HepG2 (cell line): ENCODE measurements at regions not wholly inside any gene's neighbourhood (a gene's known extent, or its start where the extent isn't known, plus 50 kb on each side); places are given as distances from the start of the nearest gene placed in this dataset.

ENCODE experiments used
- ATAC-seq: fragments of 200-7000 bp; cut with Tn5 transposase; 3 replicates; pipeline ENCODE4 v1.9.1; 2020; ENCODE audit warnings: mild to moderate bottlenecking, moderate library complexity
- BruUV-seq: library from RNA; stranded (reverse); fragments of 400-500 nt; replicated peaks from 2 replicates; lab custom pipeline; 2021; lab: Mats Ljungman, UMichigan
- CTCF ChIA-PET: fragments of 300-600 bp; formaldehyde crosslinking; extraction: SDS; loops from one replicate; lab custom pipeline; 2021; ENCODE audit warnings: low total read pairs, inconsistent platforms, low intra/inter-chr PET ratio; lab: Yijun Ruan, JAX
- POLR2A ChIA-PET: fragments of 350-600 bp; sonication (Branson Sonifier 250); formaldehyde crosslinking; loops from one replicate; lab custom pipeline; 2020; ENCODE audit warnings: antibody characterized with exemption, inconsistent platforms; lab: Yijun Ruan, JAX
- DNase-seq: peaks from one replicate; pipeline ENCODE4 v3.0.0-alpha.2; 2015; ENCODE audit warnings: low spot score
- FAIRE-seq: peaks from 3 replicates; lab custom pipeline; 2011; peaks lifted over from hg19 to GRCh38; lab: Jason Lieb, UNC
- H2AFZ ChIP-seq: one replicate; pipeline ENCODE4 v1.6.1; 2011; ENCODE audit warnings: low read length, inconsistent platforms
- H3K27ac ChIP-seq: fragments of 300-600 bp; 3 replicates; pipeline ENCODE4 v1.8.0; 2011; ENCODE audit warnings: mixed run types, mild to moderate bottlenecking, mixed read lengths, low read length, inconsistent platforms; ENCODE audit not compliant: insufficient read depth; ENCODE audit errors: extremely low read length
- H3K27me3 ChIP-seq, 2 experiments: fragments of 200-600 bp in 1 of 2; 2 replicates in 1 of 2; 3 replicates in 1 of 2; pipeline versions ENCODE4 v1.6.0 to v1.8.0; 2011; ENCODE audit warnings: low read length in 2 of 2, mild to moderate bottlenecking in 2 of 2, moderate library complexity in 2 of 2, inconsistent platforms in 1 of 2; ENCODE audit not compliant: insufficient read depth in 2 of 2, control insufficient read depth in 1 of 2
- H3K36me3 ChIP-seq, 2 experiments: fragments of 200-600 bp in 1 of 2; replicated peaks in 1 of 2; 2 replicates in 1 of 2; 3 replicates in 1 of 2; pipeline versions ENCODE4 v1.5.1 to v1.8.0; 2011; ENCODE audit warnings: low read length in 2 of 2, inconsistent platforms in 1 of 2; ENCODE audit not compliant: insufficient read depth in 2 of 2, control insufficient read depth in 1 of 2
- H3K4me1 ChIP-seq: 2 replicates; pipeline ENCODE4 v1.5.1; 2012; ENCODE audit warnings: low read length, inconsistent platforms; ENCODE audit not compliant: insufficient read depth
- H3K4me2 ChIP-seq: 2 replicates; pipeline ENCODE4 v1.6.0; 2011; ENCODE audit warnings: low read depth, low read length, inconsistent platforms
- H3K4me3 ChIP-seq, 3 experiments: fragments of 200-600 bp in 1 of 3; sonication (generic), shearing (Covaris generic) in 1 of 3; replicated peaks in 1 of 3; 2 replicates each; pipeline ENCODE4 v1.5.1; 2011 to 2016; ENCODE audit warnings: low read length in 3 of 3, inconsistent platforms in 2 of 3, low read depth in 2 of 3, mild to moderate bottlenecking in 2 of 3, control low read depth in 1 of 3, mixed read lengths in 1 of 3; ENCODE audit not compliant: insufficient read depth in 1 of 3
- H3K79me2 ChIP-seq: one replicate; pipeline ENCODE4 v1.6.1; 2011; ENCODE audit warnings: low read length, inconsistent platforms; ENCODE audit not compliant: insufficient read depth
- H3K9ac ChIP-seq: 2 replicates; pipeline ENCODE4 v1.6.0; 2011; ENCODE audit warnings: mild to moderate bottlenecking, low read depth, low read length, inconsistent platforms; ENCODE audit not compliant: insufficient read depth
- H3K9me3 ChIP-seq: 2 replicates; pipeline ENCODE4 v1.5.1; 2012; ENCODE audit warnings: mild to moderate bottlenecking, low read length
- H4K20me1 ChIP-seq: 2 replicates; pipeline ENCODE4 v1.6.0; 2011; ENCODE audit warnings: inconsistent platforms, mild to moderate bottlenecking, low read length, moderate library complexity; ENCODE audit not compliant: insufficient read depth
- ARNT ChIP-seq: fragments of 450-650 bp; IDR thresholded peaks from 2 replicates; pipeline ENCODE4 v1.6.1; 2017
- GPBP1L1 ChIP-seq: sonication (generic); formaldehyde crosslinking; IDR thresholded peaks from 2 replicates; pipeline ENCODE4 v1.5.0; 2020; ENCODE audit warnings: mild to moderate bottlenecking, missing genetic modification reagents
- NONO ChIP-seq, 2 experiments: fragments of 450-650 bp in 1 of 2; sonication (generic) in 1 of 2; formaldehyde crosslinking in 1 of 2; IDR thresholded peaks in 1 of 2; conservative IDR thresholded peaks in 1 of 2; 2 replicates each; pipeline versions ENCODE4 v1.6.1 to v1.8.0; 2017 to 2022; ENCODE audit warnings: mild to moderate bottlenecking in 1 of 2, missing genetic modification reagents in 1 of 2, moderate library complexity in 1 of 2
- SMARCE1 ChIP-seq: fragments of 450-650 bp; IDR thresholded peaks from 2 replicates; pipeline ENCODE4 v1.6.1; 2017; ENCODE audit warnings: borderline replicate concordance
- SYNCRIP ChIP-seq: fragments of 200-400 bp; formaldehyde crosslinking; IDR thresholded peaks from 2 replicates; pipeline ENCODE4 v1.6.1; 2018; ENCODE audit warnings: mild to moderate bottlenecking, low read depth, low read length; ENCODE audit not compliant: insufficient read depth
- ZBTB21 ChIP-seq: sonication (generic); formaldehyde crosslinking; IDR thresholded peaks from 2 replicates; pipeline ENCODE4 v1.4.0; 2020; ENCODE audit warnings: missing genetic modification reagents
- ZNF160 ChIP-seq: sonication (generic); formaldehyde crosslinking; IDR thresholded peaks from 2 replicates; pipeline ENCODE4 v1.8.0; 2022; ENCODE audit warnings: mild to moderate bottlenecking, inconsistent platforms, missing genetic modification reagents
- ZNF260 ChIP-seq: sonication (generic); formaldehyde crosslinking; IDR thresholded peaks from 2 replicates; pipeline ENCODE4 v1.4.0; 2020; ENCODE audit warnings: missing genetic modification reagents, low read depth, mild to moderate bottlenecking, borderline replicate concordance
- ZNF329 ChIP-seq: sonication (generic); formaldehyde crosslinking; IDR thresholded peaks from 2 replicates; pipeline ENCODE4 v1.9.0; 2021; ENCODE audit warnings: low read depth, mild to moderate bottlenecking, missing genetic modification reagents
- WGBS: methylation state at CpG from one replicate; pipeline ENCODE4 v1.1.6; 2017; ENCODE audit warnings: low lambda C conversion rate; 5-methylcytosine and 5-hydroxymethylcytosine counted together
- in situ Hi-C: cut with HindIII; loops from 2 replicates; pipeline ENCODE4 v1.10.0; 2017; ENCODE audit warnings: low pct_unique_long_range_greater_than_20kb; ENCODE audit not compliant: extremely low pct_ligation_motif_present
- intact Hi-C: fragments of 100-400 bp; cut with micrococcal nuclease; formaldehyde crosslinking; loops from one replicate; pipeline ENCODE4 v1.10.0; 2022; ENCODE audit not compliant: unreplicated experiment
- TF ChIP-seq, protein P1 (sequence below): sonication (generic); formaldehyde crosslinking; IDR thresholded peaks from 2 replicates; pipeline ENCODE4 v1.9.0; 2021; ENCODE audit warnings: missing genetic modification reagents, borderline replicate concordance
- TF ChIP-seq, protein P2 (sequence below): IDR thresholded peaks from 2 replicates; pipeline ENCODE4 v1.6.1; 2016; ENCODE audit warnings: low read depth, missing genetic modification reagents, missing compliant biosample characterization

DNA sequence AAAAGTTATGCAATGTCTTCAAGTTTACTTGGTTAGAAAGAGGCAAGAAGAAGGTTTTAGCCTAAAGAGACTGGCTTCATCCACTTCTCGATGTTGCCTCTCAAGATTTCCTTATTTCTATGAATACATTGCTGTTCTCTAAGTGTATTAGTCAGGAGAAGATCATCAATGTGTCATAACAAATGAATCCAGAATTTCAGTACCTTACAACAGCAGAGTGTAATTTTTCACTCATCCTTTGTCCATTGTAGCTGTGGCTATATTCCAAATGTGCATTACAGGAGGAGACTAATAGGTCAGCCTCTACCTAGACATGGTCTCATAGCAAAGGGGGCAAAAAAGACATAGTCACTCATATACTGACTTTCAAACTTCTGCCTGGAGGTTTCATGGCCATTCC lies 579.1 kb downstream of the PRKD1 start:
- WGBS, result 0% methylated on average over 1 of the region's 1 CpG
- peaks cover 64% of the 10 kb centered on the region for H3K9me3 ChIP-seq
- no peak for ATAC-seq
- no peak for DNase-seq
- no peak overlapping the region for H3K4me2 ChIP-seq
- H3K36me3 ChIP-seq, result no peaks in the 10 kb centered on the region
- no peaks in the 10 kb centered on the region for H3K4me1 ChIP-seq
- intact Hi-C loops, result no loop called here
- H3K27ac ChIP-seq, result no peak overlapping the region
- no peak overlapping the region for H3K4me3 ChIP-seq
- in situ Hi-C loops, result no loop called here
- CTCF ChIA-PET, result no interaction called here
- no TSS peak for BruUV-seq
- FAIRE-seq, result no peak
- H3K9ac ChIP-seq, result no peak overlapping the region
- H3K79me2 ChIP-seq, result no peaks in the 10 kb centered on the region
- H4K20me1 ChIP-seq, result no peaks in the 10 kb centered on the region
- POLR2A ChIA-PET, result no interaction called here
- no peak overlapping the region for H2AFZ ChIP-seq
- H3K27me3 ChIP-seq, result no peaks in the 10 kb centered on the region
- TF ChIP-seq GPBP1L1 (CRISPR knock-in tag), result no peak
- no peak for TF ChIP-seq ZNF329 (CRISPR knock-in tag)
- TF ChIP-seq SYNCRIP, result no peak
- no peak for TF ChIP-seq ZNF260
- no peak for TF ChIP-seq NONO (IDR thresholded peaks at IDR 0.05)
- no peak for TF ChIP-seq NONO (CRISPR knock-in tag; conservative IDR thresholded peaks at IDR 0.05)
- no peak for TF ChIP-seq ARNT
- TF ChIP-seq ZNF160 (CRISPR knock-in tag), result no peak
- no peak for TF ChIP-seq SMARCE1
- TF ChIP-seq, protein P1, sequence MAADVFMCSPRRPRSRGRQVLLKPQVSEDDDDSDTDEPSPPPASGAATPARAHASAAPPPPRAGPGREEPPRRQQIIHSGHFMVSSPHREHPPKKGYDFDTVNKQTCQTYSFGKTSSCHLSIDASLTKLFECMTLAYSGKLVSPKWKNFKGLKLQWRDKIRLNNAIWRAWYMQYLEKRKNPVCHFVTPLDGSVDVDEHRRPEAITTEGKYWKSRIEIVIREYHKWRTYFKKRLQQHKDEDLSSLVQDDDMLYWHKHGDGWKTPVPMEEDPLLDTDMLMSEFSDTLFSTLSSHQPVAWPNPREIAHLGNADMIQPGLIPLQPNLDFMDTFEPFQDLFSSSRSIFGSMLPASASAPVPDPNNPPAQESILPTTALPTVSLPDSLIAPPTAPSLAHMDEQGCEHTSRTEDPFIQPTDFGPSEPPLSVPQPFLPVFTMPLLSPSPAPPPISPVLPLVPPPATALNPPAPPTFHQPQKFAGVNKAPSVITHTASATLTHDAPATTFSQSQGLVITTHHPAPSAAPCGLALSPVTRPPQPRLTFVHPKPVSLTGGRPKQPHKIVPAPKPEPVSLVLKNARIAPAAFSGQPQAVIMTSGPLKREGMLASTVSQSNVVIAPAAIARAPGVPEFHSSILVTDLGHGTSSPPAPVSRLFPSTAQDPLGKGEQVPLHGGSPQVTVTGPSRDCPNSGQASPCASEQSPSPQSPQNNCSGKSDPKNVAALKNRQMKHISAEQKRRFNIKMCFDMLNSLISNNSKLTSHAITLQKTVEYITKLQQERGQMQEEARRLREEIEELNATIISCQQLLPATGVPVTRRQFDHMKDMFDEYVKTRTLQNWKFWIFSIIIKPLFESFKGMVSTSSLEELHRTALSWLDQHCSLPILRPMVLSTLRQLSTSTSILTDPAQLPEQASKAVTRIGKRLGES (CRISPR knock-in tag), result no peak
- TF ChIP-seq ZBTB21, result no peak
- TF ChIP-seq, protein P2, sequence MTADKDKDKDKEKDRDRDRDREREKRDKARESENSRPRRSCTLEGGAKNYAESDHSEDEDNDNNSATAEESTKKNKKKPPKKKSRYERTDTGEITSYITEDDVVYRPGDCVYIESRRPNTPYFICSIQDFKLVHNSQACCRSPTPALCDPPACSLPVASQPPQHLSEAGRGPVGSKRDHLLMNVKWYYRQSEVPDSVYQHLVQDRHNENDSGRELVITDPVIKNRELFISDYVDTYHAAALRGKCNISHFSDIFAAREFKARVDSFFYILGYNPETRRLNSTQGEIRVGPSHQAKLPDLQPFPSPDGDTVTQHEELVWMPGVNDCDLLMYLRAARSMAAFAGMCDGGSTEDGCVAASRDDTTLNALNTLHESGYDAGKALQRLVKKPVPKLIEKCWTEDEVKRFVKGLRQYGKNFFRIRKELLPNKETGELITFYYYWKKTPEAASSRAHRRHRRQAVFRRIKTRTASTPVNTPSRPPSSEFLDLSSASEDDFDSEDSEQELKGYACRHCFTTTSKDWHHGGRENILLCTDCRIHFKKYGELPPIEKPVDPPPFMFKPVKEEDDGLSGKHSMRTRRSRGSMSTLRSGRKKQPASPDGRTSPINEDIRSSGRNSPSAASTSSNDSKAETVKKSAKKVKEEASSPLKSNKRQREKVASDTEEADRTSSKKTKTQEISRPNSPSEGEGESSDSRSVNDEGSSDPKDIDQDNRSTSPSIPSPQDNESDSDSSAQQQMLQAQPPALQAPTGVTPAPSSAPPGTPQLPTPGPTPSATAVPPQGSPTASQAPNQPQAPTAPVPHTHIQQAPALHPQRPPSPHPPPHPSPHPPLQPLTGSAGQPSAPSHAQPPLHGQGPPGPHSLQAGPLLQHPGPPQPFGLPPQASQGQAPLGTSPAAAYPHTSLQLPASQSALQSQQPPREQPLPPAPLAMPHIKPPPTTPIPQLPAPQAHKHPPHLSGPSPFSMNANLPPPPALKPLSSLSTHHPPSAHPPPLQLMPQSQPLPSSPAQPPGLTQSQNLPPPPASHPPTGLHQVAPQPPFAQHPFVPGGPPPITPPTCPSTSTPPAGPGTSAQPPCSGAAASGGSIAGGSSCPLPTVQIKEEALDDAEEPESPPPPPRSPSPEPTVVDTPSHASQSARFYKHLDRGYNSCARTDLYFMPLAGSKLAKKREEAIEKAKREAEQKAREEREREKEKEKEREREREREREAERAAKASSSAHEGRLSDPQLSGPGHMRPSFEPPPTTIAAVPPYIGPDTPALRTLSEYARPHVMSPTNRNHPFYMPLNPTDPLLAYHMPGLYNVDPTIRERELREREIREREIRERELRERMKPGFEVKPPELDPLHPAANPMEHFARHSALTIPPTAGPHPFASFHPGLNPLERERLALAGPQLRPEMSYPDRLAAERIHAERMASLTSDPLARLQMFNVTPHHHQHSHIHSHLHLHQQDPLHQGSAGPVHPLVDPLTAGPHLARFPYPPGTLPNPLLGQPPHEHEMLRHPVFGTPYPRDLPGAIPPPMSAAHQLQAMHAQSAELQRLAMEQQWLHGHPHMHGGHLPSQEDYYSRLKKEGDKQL, result no peak
